Endothelial cell of umbilical vein (primary cell): ENCODE measurements at regions not wholly inside any gene's neighbourhood (a gene's known extent, or its start where the extent isn't known, plus 50 kb on each side); places are given as distances from the start of the nearest gene placed in this dataset.

Experiments
- BruUV-seq: library from RNA; stranded (reverse); fragments of 400-500 nt; replicated peaks from 2 replicates; lab custom pipeline; 2021; lab: Mats Ljungman, UMichigan
- CTCF ChIA-PET: fragments of 300-600, 350-600 bp; sonication (Branson Sonifier 250); formaldehyde crosslinking; loops from one replicate; lab custom pipeline; 2021; ENCODE audit warnings: antibody characterized with exemption, inconsistent platforms; lab: Charles Lee
- POLR2A ChIA-PET: fragments of 300-600, 350-600 bp; sonication (Branson Sonifier 250); formaldehyde crosslinking; loops from one replicate; lab custom pipeline; 2021; ENCODE audit warnings: antibody characterized with exemption, inconsistent platforms; lab: Charles Lee
- DNase-seq: peaks from one replicate; pipeline ENCODE4 v3.0.0-alpha.2; 2011; ENCODE audit warnings: low read depth, low spot score
- FAIRE-seq: peaks from 2 replicates; lab custom pipeline; 2011; peaks lifted over from hg19 to GRCh38; lab: Jason Lieb, UNC
- H2AFZ ChIP-seq: 2 replicates; pipeline ENCODE4 v1.6.0; 2012; ENCODE audit warnings: low read depth, low read length, control low read depth, inconsistent platforms
- H3K27ac ChIP-seq: 2 replicates; pipeline ENCODE4 v1.5.1; 2011; ENCODE audit warnings: low read depth, mild to moderate bottlenecking, control low read depth, low read length, moderate library complexity; ENCODE audit not compliant: insufficient read depth
- H3K27me3 ChIP-seq, 2 experiments: 2 replicates each; pipeline versions ENCODE4 v1.6.0 to v1.6.1; 2011; ENCODE audit warnings: low read length in 2 of 2, mixed read lengths in 1 of 2; ENCODE audit not compliant: control insufficient read depth in 2 of 2, insufficient read depth in 2 of 2
- H3K36me3 ChIP-seq, 2 experiments: 2 replicates in 1 of 2; 3 replicates in 1 of 2; pipeline ENCODE4 v1.5.1; 2011; ENCODE audit warnings: low read length in 2 of 2, mild to moderate bottlenecking in 1 of 2, moderate library complexity in 1 of 2; ENCODE audit not compliant: control insufficient read depth in 2 of 2, insufficient read depth in 2 of 2; ENCODE audit errors: extremely low read depth in 1 of 2
- H3K4me1 ChIP-seq: 3 replicates; pipeline ENCODE4 v1.5.1; 2011; ENCODE audit warnings: mild to moderate bottlenecking, low read length; ENCODE audit not compliant: control insufficient read depth, insufficient read depth; ENCODE audit errors: extremely low read depth
- H3K4me2 ChIP-seq: 2 replicates; pipeline ENCODE4 v1.6.1; 2011; ENCODE audit warnings: low read length, control low read depth, mixed read lengths; ENCODE audit not compliant: insufficient read depth
- H3K4me3 ChIP-seq, 3 experiments: fragments of 200-600 bp in 1 of 3; sonication (generic), shearing (Covaris generic) in 1 of 3; replicated peaks in 1 of 3; 2 replicates each; pipeline ENCODE4 v1.5.1; 2011 to 2016; ENCODE audit warnings: control low read depth in 3 of 3, low read length in 3 of 3, mild to moderate bottlenecking in 2 of 3, inconsistent platforms in 1 of 3, low read depth in 1 of 3, moderate library complexity in 1 of 3; ENCODE audit not compliant: insufficient read depth in 1 of 3
- H3K79me2 ChIP-seq: 2 replicates; pipeline ENCODE4 v1.6.0; 2012; ENCODE audit warnings: low read length, inconsistent platforms; ENCODE audit not compliant: control insufficient read depth, insufficient read depth
- H3K9ac ChIP-seq: replicated peaks from 2 replicates; pipeline ENCODE3; 2011; ENCODE audit warnings: low read length, control low read depth; ENCODE audit not compliant: insufficient read depth; ENCODE audit errors: extremely low read depth
- H3K9me1 ChIP-seq: replicated peaks from 3 replicates; pipeline ENCODE4 v1.6.0; 2011; ENCODE audit warnings: mild to moderate bottlenecking, low read length; ENCODE audit not compliant: control insufficient read depth, insufficient read depth; ENCODE audit errors: extremely low read depth
- H3K9me3 ChIP-seq: replicated peaks from 2 replicates; pipeline ENCODE4 v1.5.1; 2012; ENCODE audit warnings: low read length, inconsistent platforms; ENCODE audit not compliant: control insufficient read depth, insufficient read depth
- H4K20me1 ChIP-seq: replicated peaks from 2 replicates; pipeline ENCODE3; 2011; ENCODE audit warnings: mild to moderate bottlenecking, low read length; ENCODE audit not compliant: control insufficient read depth, insufficient read depth; ENCODE audit errors: extremely low read depth
- CTCF ChIP-seq, 2 donors: IDR thresholded peaks; 1 replicate in 1 of 2; 2 replicates in 1 of 2; pipeline ENCODE4 v1.5.1; 2011; ENCODE audit warnings: low read length in 2 of 2, mild to moderate bottlenecking in 2 of 2, moderate library complexity in 2 of 2, control low read depth in 1 of 2, inconsistent platforms in 1 of 2, low read depth in 1 of 2; ENCODE audit not compliant: insufficient read depth in 1 of 2; ENCODE audit errors: extremely low read depth in 1 of 2
- EZH2 ChIP-seq: IDR thresholded peaks from 2 replicates; pipeline ENCODE4 v1.6.1; 2012; ENCODE audit warnings: borderline replicate concordance, low read depth, mild to moderate bottlenecking, moderate library complexity, low read length, inconsistent platforms; ENCODE audit not compliant: severe bottlenecking
- FOS ChIP-seq: IDR thresholded peaks from 2 replicates; pipeline ENCODE4 v1.6.1; 2011; ENCODE audit warnings: mild to moderate bottlenecking, low read length, moderate library complexity, borderline replicate concordance; ENCODE audit not compliant: insufficient read depth
- GATA2 ChIP-seq: IDR thresholded peaks from 2 replicates; pipeline ENCODE4 v1.7.0; 2011; ENCODE audit warnings: low read depth, mild to moderate bottlenecking, moderate library complexity, mixed read lengths, low read length; ENCODE audit not compliant: insufficient read length, insufficient read depth
- JUN ChIP-seq: IDR thresholded peaks from 2 replicates; pipeline ENCODE4 v1.6.1; 2011; ENCODE audit warnings: borderline replicate concordance, low read depth; ENCODE audit not compliant: insufficient read length, insufficient read depth
- MYC ChIP-seq: IDR thresholded peaks from one replicate; pipeline ENCODE4 v1.6.1; 2011; ENCODE audit warnings: mild to moderate bottlenecking, low read depth, low read length
- POLR2A ChIP-seq: IDR thresholded peaks from 2 replicates; pipeline ENCODE4 v1.6.1; 2012; ENCODE audit warnings: low read depth, mild to moderate bottlenecking, control low read depth, low read length
- POLR2AphosphoS5 ChIP-seq: IDR thresholded peaks from 2 replicates; pipeline ENCODE4 v1.6.1; 2012; ENCODE audit warnings: low read depth, mild to moderate bottlenecking, control low read depth, low read length, moderate library complexity; ENCODE audit not compliant: insufficient read depth
- dilution Hi-C: fragments of 300-500 bp; cut with MboI; formaldehyde crosslinking; loops from one replicate; pipeline ENCODE4 v1.15.0; 2019; ENCODE audit warnings: low sequenced_read_pairs; ENCODE audit not compliant: extremely low pct_ligation_motif_present
- intact Hi-C: fragments of 100-400 bp; cut with micrococcal nuclease; formaldehyde crosslinking; loops from one replicate; pipeline ENCODE4 v1.10.0; 2022
- TF ChIP-seq, protein P1 (sequence below): IDR thresholded peaks from 2 replicates; pipeline ENCODE4 v1.6.1; 2011; ENCODE audit not compliant: insufficient read depth, insufficient read length

DNA sequence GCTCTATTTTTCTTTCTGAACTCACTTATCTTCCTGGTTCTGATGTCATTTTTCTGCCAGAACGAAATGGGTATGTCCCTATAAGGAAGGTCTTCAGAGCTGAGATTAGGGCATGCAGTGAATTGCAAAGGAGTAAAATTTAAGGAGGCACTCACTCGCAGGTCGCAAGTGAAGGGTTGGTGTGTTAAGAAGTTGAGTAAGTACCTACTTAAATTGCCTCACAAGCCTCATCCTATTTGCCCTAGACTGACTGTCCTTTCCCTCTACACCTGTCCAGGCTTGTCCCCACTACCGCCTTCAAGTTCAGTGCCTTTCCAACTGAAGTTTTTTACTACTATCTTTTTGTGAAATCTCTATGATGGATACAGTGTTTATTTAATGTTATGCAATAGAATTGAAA lies 191.5 kb downstream of the AHR start:
- TF ChIP-seq, protein P1, sequence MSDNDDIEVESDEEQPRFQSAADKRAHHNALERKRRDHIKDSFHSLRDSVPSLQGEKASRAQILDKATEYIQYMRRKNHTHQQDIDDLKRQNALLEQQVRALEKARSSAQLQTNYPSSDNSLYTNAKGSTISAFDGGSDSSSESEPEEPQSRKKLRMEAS = no peak
- TF ChIP-seq EZH2 = no peak
- no peak for TF ChIP-seq CTCF (IDR thresholded peaks at IDR 0.05; ENCODE audit: extremely low read depth in 1 of 2, insufficient read depth in 1 of 2, low read depth in 1 of 2, low read length in 2 of 2)
- TF ChIP-seq POLR2AphosphoS5 = no peak
- no peak for TF ChIP-seq FOS
- TF ChIP-seq POLR2A = no peak
- no peak for TF ChIP-seq MYC
- TF ChIP-seq GATA2 = no peak
- no peak for TF ChIP-seq JUN
- Histone ChIP-seq H3K79me2 (no peaks in the 10 kb centered on the region), H3K4me1 (no peaks in the 10 kb centered on the region), H3K9me3 (no peaks in the 10 kb centered on the region), H3K9me1 (no peaks in the 10 kb centered on the region), H3K27me3 (no peaks in the 10 kb centered on the region), H3K4me2 (no peak overlapping the region), H3K27ac (no peak overlapping the region), H3K9ac (no peak overlapping the region), H2AFZ (no peak overlapping the region), H4K20me1 (no peaks in the 10 kb centered on the region), H3K4me3 (no peak overlapping the region), H3K36me3 (no peaks in the 10 kb centered on the region)
- no peak for DNase-seq
- CTCF ChIA-PET = interaction anchor here (1.7 kb wide), 1 partner anchor 187 kb away, joined by 4 read pairs; no protein-coding TSS in a partner anchor
- dilution Hi-C loops = no loop called here
- BruUV-seq = no TSS peak
- POLR2A ChIA-PET = no interaction called here
- intact Hi-C loops = no loop called here
- FAIRE-seq = no peak
